ENCODE measurements at regions not wholly inside any gene's neighbourhood (a gene's known extent, or its start where the extent isn't known, plus 50 kb on each side); places are given as distances from the start of the nearest gene placed in this dataset.
"Not testable (repeated sequence)": the region's sequence is repeated elsewhere in the genome, so short reads cannot be mapped to it uniquely, and the experiment has no call there.

DNA sequence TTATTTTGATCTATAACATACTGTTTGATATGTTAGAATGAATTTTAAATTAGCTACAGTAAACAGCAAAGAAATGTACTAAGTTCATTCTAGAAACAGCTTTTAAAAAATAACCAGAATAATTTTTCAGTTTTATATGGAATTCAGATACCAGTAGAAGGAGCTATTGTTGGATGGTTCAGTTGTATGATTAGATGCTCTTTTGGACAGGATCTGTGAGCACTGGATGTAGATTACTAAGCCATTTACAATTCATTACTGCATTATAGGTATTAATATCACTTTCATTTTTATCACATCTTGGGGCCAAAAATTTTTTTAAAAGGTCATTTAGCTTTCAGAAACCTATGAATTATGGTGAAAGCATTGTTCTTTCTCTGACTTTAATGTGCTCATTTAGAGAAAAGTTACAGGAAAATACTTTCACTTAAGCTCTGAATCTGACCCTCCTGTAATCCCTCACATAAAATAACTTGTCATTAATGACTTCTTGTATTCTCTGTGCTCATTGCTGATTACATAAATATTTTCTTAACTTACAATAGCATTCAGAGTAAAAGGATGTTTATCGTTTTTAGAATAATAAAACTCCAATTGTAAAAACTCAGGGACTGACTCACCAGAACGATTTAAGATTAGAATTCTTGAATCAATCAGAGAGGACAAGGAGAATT lies 750.2 kb downstream of the SLC4A3 start:
- H3K27ac Mint-ChIP-seq (ENCODE audit: unreplicated experiment): no peak overlapping the region
- peaks cover 1% of the 10 kb centered on the region for H3K9me3 Mint-ChIP-seq (ENCODE audit: unreplicated experiment)
- no peak for TF ChIP-seq CTCF (IDR thresholded peaks at IDR 0.05; ENCODE audit: partially characterized antibody, unreplicated experiment)
- H3K27me3 Mint-ChIP-seq (ENCODE audit: unreplicated experiment): no peaks in the 10 kb centered on the region
- no peak for DNase-seq
- H3K36me3 Mint-ChIP-seq (ENCODE audit: unreplicated experiment): no peaks in the 10 kb centered on the region
- no peak overlapping the region for H3K4me3 Mint-ChIP-seq (ENCODE audit: unreplicated experiment)
- H3K4me1 Mint-ChIP-seq (ENCODE audit: low read depth, unreplicated experiment): no peaks in the 10 kb centered on the region

- DNase-seq; H3K27me3 Mint-ChIP-seq (ENCODE audit: unreplicated experiment); H3K27ac Mint-ChIP-seq (ENCODE audit: unreplicated experiment); H3K4me1 Mint-ChIP-seq (ENCODE audit: low read depth, unreplicated experiment); H3K36me3 Mint-ChIP-seq (ENCODE audit: unreplicated experiment); H3K9me3 Mint-ChIP-seq (ENCODE audit: unreplicated experiment); H3K4me3 Mint-ChIP-seq (ENCODE audit: unreplicated experiment): not testable (repeated sequence)
Measured at GRCh38 chr2:220387758-220388157, 760.3 kb downstream of the SLC4A3 start.

DNA sequence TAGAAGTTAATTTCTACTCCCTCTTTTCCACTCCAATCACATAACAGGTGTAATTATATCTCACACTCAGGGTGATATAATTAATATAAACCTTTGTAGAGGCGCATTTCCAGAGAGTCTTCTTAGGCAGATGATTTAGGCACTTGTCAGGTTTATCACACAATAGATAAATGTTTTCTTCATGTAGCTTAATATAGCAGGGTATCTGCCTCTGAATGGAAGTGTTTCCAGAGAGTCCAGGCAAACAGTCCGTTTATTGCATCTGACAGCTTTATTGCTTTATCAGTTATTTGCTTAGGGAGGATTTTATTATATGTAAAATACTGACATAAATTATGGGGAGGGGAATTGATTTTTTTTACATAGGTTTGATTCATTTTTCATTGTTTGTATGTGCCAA lies 766.3 kb downstream of the SLC4A3 start:
- H3K27me3 Mint-ChIP-seq (ENCODE audit: unreplicated experiment): no peaks in the 10 kb centered on the region
- no peak for TF ChIP-seq CTCF (IDR thresholded peaks at IDR 0.05; ENCODE audit: partially characterized antibody, unreplicated experiment)
- no peaks in the 10 kb centered on the region for H3K9me3 Mint-ChIP-seq (ENCODE audit: unreplicated experiment)
- H3K36me3 Mint-ChIP-seq (ENCODE audit: unreplicated experiment): no peaks in the 10 kb centered on the region
- no peaks in the 10 kb centered on the region for H3K4me1 Mint-ChIP-seq (ENCODE audit: low read depth, unreplicated experiment)
- no peak overlapping the region for H3K27ac Mint-ChIP-seq (ENCODE audit: unreplicated experiment)
- no peak overlapping the region for H3K4me3 Mint-ChIP-seq (ENCODE audit: unreplicated experiment)
- DNase-seq: no peak

- H3K36me3 Mint-ChIP-seq (ENCODE audit: unreplicated experiment): no peaks in the 10 kb centered on the region
- DNase-seq: no peak
- TF ChIP-seq CTCF (IDR thresholded peaks at IDR 0.05; ENCODE audit: partially characterized antibody, unreplicated experiment): no peak
- H3K4me1 Mint-ChIP-seq (ENCODE audit: low read depth, unreplicated experiment): no peaks in the 10 kb centered on the region
- H3K27me3 Mint-ChIP-seq (ENCODE audit: unreplicated experiment): peaks cover 2% of the 10 kb centered on the region
- H3K27ac Mint-ChIP-seq (ENCODE audit: unreplicated experiment): no peak overlapping the region
- H3K9me3 Mint-ChIP-seq (ENCODE audit: unreplicated experiment): no peaks in the 10 kb centered on the region
- no peak overlapping the region for H3K4me3 Mint-ChIP-seq (ENCODE audit: unreplicated experiment)
Measured at GRCh38 chr2:220394433-220394832, 767.0 kb downstream of the SLC4A3 start.

GRCh38 chr2:220396287-220396686 lies 768.9 kb downstream of the SLC4A3 start:
- peaks cover 2% of the 10 kb centered on the region for H3K9me3 Mint-ChIP-seq (ENCODE audit: unreplicated experiment)
- peaks cover 2% of the 10 kb centered on the region for H3K27me3 Mint-ChIP-seq (ENCODE audit: unreplicated experiment)
- H3K36me3 Mint-ChIP-seq (ENCODE audit: unreplicated experiment): peaks cover 3% of the 10 kb centered on the region
- no peak overlapping the region for H3K27ac Mint-ChIP-seq (ENCODE audit: unreplicated experiment)
- H3K4me1 Mint-ChIP-seq (ENCODE audit: low read depth, unreplicated experiment): no peaks in the 10 kb centered on the region
- H3K4me3 Mint-ChIP-seq (ENCODE audit: unreplicated experiment): no peak overlapping the region
- no peak for TF ChIP-seq CTCF (IDR thresholded peaks at IDR 0.05; ENCODE audit: partially characterized antibody, unreplicated experiment)
- no peak for DNase-seq
